Esophagus muscularis mucosa (tissue), 4 donors: ENCODE measurements at regions not wholly inside any gene's neighbourhood (a gene's known extent, or its start where the extent isn't known, plus 50 kb on each side); places are given as distances from the start of the nearest gene placed in this dataset.

Experiments
- DNase-seq: peaks from one replicate; pipeline ENCODE4 v3.0.0-alpha.2; 2017; ENCODE audit errors: extremely low spot score
- H3K27ac ChIP-seq, 4 donors: fragments of 200-600 bp; sonication (generic); replicated peaks in 1 of 4; 1 replicate in 3 of 4; 2 replicates in 1 of 4; pipeline ENCODE4 v1.5.1; 2016 to 2019; ENCODE audit warnings: mild to moderate bottlenecking in 1 of 4
- H3K27me3 ChIP-seq, 4 donors: fragments of 200-600 bp; sonication (generic); one replicate each; pipeline versions ENCODE4 v1.5.1 to v1.6.0; 2016 to 2019
- H3K36me3 ChIP-seq, 4 donors: fragments of 200-600 bp; sonication (generic); one replicate each; pipeline ENCODE4 v1.5.1; 2016 to 2019
- H3K4me1 ChIP-seq, 4 donors: fragments of 200-600 bp; sonication (generic); one replicate each; pipeline ENCODE4 v1.5.1; 2016 to 2019
- H3K4me3 ChIP-seq, 4 donors: fragments of 200-600 bp; sonication (generic); 1 replicate in 2 of 4; 2 replicates in 2 of 4; pipeline ENCODE4 v1.5.1; 2016 to 2019; ENCODE audit warnings: mild to moderate bottlenecking in 4 of 4, moderate library complexity in 1 of 4
- H3K9me3 ChIP-seq, 4 donors: fragments of 200-600 bp; sonication (generic); 1 replicate in 3 of 4; 2 replicates in 1 of 4; pipeline ENCODE4 v1.5.1; 2016 to 2019
- CTCF ChIP-seq, 3 experiments: fragments of 200-600 bp in 2 of 3; fragments of 450-650 bp in 1 of 3; sonication (generic) in 2 of 3; IDR thresholded peaks; one replicate each; pipeline ENCODE4 v1.5.1; 2017 to 2019; ENCODE audit warnings: antibody characterized with exemption in 3 of 3, mild to moderate bottlenecking in 2 of 3, moderate library complexity in 1 of 3
- EP300 ChIP-seq: sonication (generic); formaldehyde crosslinking; IDR thresholded peaks from one replicate; pipeline ENCODE4 v1.6.1; 2017; ENCODE audit warnings: antibody characterized with exemption
- POLR2A ChIP-seq: fragments of 450-650 bp; IDR thresholded peaks from one replicate; pipeline ENCODE4 v1.6.1; 2017; ENCODE audit warnings: antibody characterized with exemption, moderate library complexity, mild to moderate bottlenecking, low read depth
- POLR2AphosphoS5 ChIP-seq, 2 donors: sonication (generic); formaldehyde crosslinking; IDR thresholded peaks; one replicate each; pipeline ENCODE4 v1.6.1; 2017; ENCODE audit warnings: antibody characterized with exemption in 2 of 2
- WGBS: methylation state at CpG from one replicate; pipeline ENCODE4 v1.1.5; 2018; 5-methylcytosine and 5-hydroxymethylcytosine counted together
- intact Hi-C: fragments of 100-400 bp; cut with DNase I; formaldehyde crosslinking; loops from one replicate; pipeline ENCODE4 v1.15.1; 2023

GRCh38 chr12:116337312-116337711 lies 59.8 kb upstream of the MED13L start:
- DNase-seq: no peak
- H3K4me3 ChIP-seq: no peak overlapping the region
- H3K36me3 ChIP-seq: no peaks in the 10 kb centered on the region
- H3K27ac ChIP-seq: no peak overlapping the region
- peaks cover 0 to 6% (median 0%) of the 10 kb centered on the region in 4 donors for H3K4me1 ChIP-seq
- intact Hi-C loops: no loop called here
- no peaks in the 10 kb centered on the region for H3K9me3 ChIP-seq
- 81% methylated on average over 9 of the region's 9 CpGs for WGBS
- TF ChIP-seq EP300 (no peak), CTCF (IDR thresholded peaks at IDR 0.05) (no peak), POLR2A (no peak), POLR2AphosphoS5 (IDR thresholded peaks at IDR 0.05) (no peak)
- no peaks in the 10 kb centered on the region for H3K27me3 ChIP-seq

- no peaks in the 10 kb centered on the region for H3K36me3 ChIP-seq
- H3K4me3 ChIP-seq: no peak overlapping the region
- no peaks in the 10 kb centered on the region for H3K27me3 ChIP-seq
- WGBS: 83% methylated on average over 11 of the region's 11 CpGs
- H3K4me1 ChIP-seq: peaks cover 0 to 3% (median 0%) of the 10 kb centered on the region in 4 donors
- no peaks in the 10 kb centered on the region for H3K9me3 ChIP-seq
- intact Hi-C loops: no loop called here
- no peak for DNase-seq
- no peak for TF ChIP-seq CTCF (IDR thresholded peaks at IDR 0.05)
- TF ChIP-seq POLR2A: no peak
- no peak for TF ChIP-seq POLR2AphosphoS5 (IDR thresholded peaks at IDR 0.05)
- no peak for TF ChIP-seq EP300
- H3K27ac ChIP-seq: no peak overlapping the region
Measured at GRCh38 chr12:116338064-116338846, 60.8 kb upstream of the MED13L start.

- no peak for TF ChIP-seq POLR2AphosphoS5 (IDR thresholded peaks at IDR 0.05)
- no peak for TF ChIP-seq CTCF (IDR thresholded peaks at IDR 0.05)
- no peak for TF ChIP-seq POLR2A
- TF ChIP-seq EP300: no peak
- DNase-seq: no peak
- Histone ChIP-seq H3K9me3 (no peaks in the 10 kb centered on the region), H3K27me3 (no peaks in the 10 kb centered on the region), H3K27ac (no peak overlapping the region), H3K4me1 (no peaks in the 10 kb centered on the region), H3K36me3 (no peaks in the 10 kb centered on the region), H3K4me3 (no peak overlapping the region)
- intact Hi-C loops: no loop called here
- 97% methylated on average over 3 of the region's 3 CpGs for WGBS
Measured at GRCh38 chr12:116339062-116339461, 61.6 kb upstream of the MED13L start.

- TF ChIP-seq CTCF (IDR thresholded peaks at IDR 0.05) (no peak), EP300 (no peak), POLR2AphosphoS5 (IDR thresholded peaks at IDR 0.05) (no peak), POLR2A (no peak)
- no peak for DNase-seq
- Histone ChIP-seq H3K27ac (no peak overlapping the region), H3K27me3 (no peaks in the 10 kb centered on the region), H3K4me3 (no peak overlapping the region), H3K4me1 (no peaks in the 10 kb centered on the region), H3K36me3 (no peaks in the 10 kb centered on the region), H3K9me3 (no peaks in the 10 kb centered on the region)
- intact Hi-C loops: no loop called here
- WGBS: 78% methylated on average over 3 of the region's 3 CpGs
Measured at GRCh38 chr12:116339800-116340371, 62.4 kb upstream of the MED13L start.
